ENCODE measurements at regions not wholly inside any gene's neighbourhood (a gene's known extent, or its start where the extent isn't known, plus 50 kb on each side); places are given as distances from the start of the nearest gene placed in this dataset.

- no peak for TF ChIP-seq POLR2AphosphoS5 (IDR thresholded peaks at IDR 0.05; ENCODE audit: low read depth, low read length)
- TF ChIP-seq TAF1 (IDR thresholded peaks at IDR 0.05; ENCODE audit: borderline replicate concordance, insufficient read depth, low read length), result no peak
- TF ChIP-seq REST (IDR thresholded peaks at IDR 0.05; ENCODE audit: insufficient read depth in 1 of 2, low read depth in 2 of 2, low read length in 2 of 2), result no peak
- TF ChIP-seq SIN3A (IDR thresholded peaks at IDR 0.05; ENCODE audit: borderline replicate concordance, insufficient read depth, low read length), result no peak
- TF ChIP-seq FOXP2 (optimal IDR thresholded peaks at IDR 0.05; ENCODE audit: borderline replicate concordance, extremely low read depth, extremely low read length, insufficient read depth), result no peak
Observed at GRCh38 chr2:52498077-52498750, 1269.4 kb upstream of the CHAC2 start.

Data from PFSK-1 (cell line).